K562 (cell line): ENCODE measurements at regions not wholly inside any gene's neighbourhood (a gene's known extent, or its start where the extent isn't known, plus 50 kb on each side); places are given as distances from the start of the nearest gene placed in this dataset.

ENCODE experiments used
- BRD9 ChIP-seq: fragments of 450-650 bp; IDR thresholded peaks from 2 replicates; pipeline ENCODE4 v1.6.1; 2018; ENCODE audit warnings: low read depth; ENCODE audit not compliant: partially characterized antibody
- CHAMP1 ChIP-seq: fragments of 450-650 bp; IDR thresholded peaks from 2 replicates; pipeline ENCODE4 v1.6.1; 2016; ENCODE audit warnings: mild to moderate bottlenecking
- CHD7 ChIP-seq: fragments of 200-600 bp; sonication (generic); IDR thresholded peaks from one replicate; pipeline ENCODE4 v1.6.1; 2012; ENCODE audit warnings: mild to moderate bottlenecking, low read depth, low read length, inconsistent platforms
- U2AF2 ChIP-seq: fragments of 200-400 bp; formaldehyde crosslinking; optimal IDR thresholded peaks from 2 replicates; pipeline ENCODE3; 2017; ENCODE audit warnings: low read depth, mild to moderate bottlenecking, low read length
- ZBTB33 ChIP-seq: sonication (generic); formaldehyde crosslinking; IDR thresholded peaks from 2 replicates; pipeline ENCODE4 v1.8.1; 2023; ENCODE audit warnings: mild to moderate bottlenecking, missing genetic modification reagents
- ZMIZ1 ChIP-seq, 2 experiments: fragments of 150-350 bp in 1 of 2; IDR thresholded peaks; 2 replicates each; pipeline ENCODE4 v1.6.1; 2012 to 2016; ENCODE audit warnings: low read depth in 2 of 2, low read length in 2 of 2, mild to moderate bottlenecking in 1 of 2, moderate library complexity in 1 of 2

GRCh38 chr4:156578713-156579112 is 392.9 kb downstream of the PDGFC start (continued):
- no peak for TF ChIP-seq ZMIZ1 (IDR thresholded peaks at IDR 0.05; ENCODE audit: low read depth in 2 of 2, low read length in 2 of 2)
- no peak for TF ChIP-seq BRD9
- TF ChIP-seq CHAMP1, result no peak
- TF ChIP-seq CHD7, result no peak
- no peak for TF ChIP-seq U2AF2
- TF ChIP-seq ZBTB33 (CRISPR knock-in tag), result no peak
